HEK293 (cell line): ENCODE measurements at regions not wholly inside any gene's neighbourhood (a gene's known extent, or its start where the extent isn't known, plus 50 kb on each side); places are given as distances from the start of the nearest gene placed in this dataset.

Experiments used
- CTCF ChIA-PET: fragments of 350-600 bp; formaldehyde crosslinking; extraction: SDS; loops from one replicate; lab custom pipeline; 2021; ENCODE audit warnings: antibody characterized with exemption; lab: Yijun Ruan, JAX
- POLR2A ChIA-PET: fragments of 300-600 bp; formaldehyde crosslinking; extraction: SDS; loops from one replicate; lab custom pipeline; 2020; ENCODE audit warnings: antibody characterized with exemption, inconsistent platforms; lab: Yijun Ruan, JAX
- H3K27ac ChIP-seq: fragments of 200-500 bp; sonication (Bioruptor generic); 2 replicates; pipeline ENCODE4 v1.5.1; 2014; ENCODE audit warnings: low read depth, low read length, control low read depth, inconsistent platforms; ENCODE audit errors: extremely low read depth
- H3K36me3 ChIP-seq, 2 experiments: fragments of 200-500 bp in 1 of 2; sonication (Bioruptor generic) in 1 of 2; 1 replicate in 1 of 2; 2 replicates in 1 of 2; pipeline ENCODE4 v1.5.1; 2014 to 2017; ENCODE audit warnings: inconsistent platforms in 2 of 2, low read length in 2 of 2; ENCODE audit not compliant: control insufficient read depth in 2 of 2, insufficient read depth in 1 of 2
- H3K4me1 ChIP-seq: fragments of 200-500 bp; sonication (Bioruptor generic); 2 replicates; pipeline ENCODE4 v1.5.1; 2014; ENCODE audit warnings: mild to moderate bottlenecking, low read length, inconsistent platforms; ENCODE audit not compliant: control insufficient read depth, insufficient read depth
- H3K4me3 ChIP-seq: 2 replicates; pipeline ENCODE4 v1.5.1; 2011; ENCODE audit warnings: low read depth, mild to moderate bottlenecking, control low read depth, low read length, moderate library complexity
- H3K9me3 ChIP-seq: fragments of 200-500 bp; sonication (Bioruptor generic); 2 replicates; pipeline ENCODE4 v1.5.1; 2014; ENCODE audit warnings: low read depth, low read length, inconsistent platforms; ENCODE audit not compliant: control insufficient read depth, insufficient read depth
- BCL11B ChIP-seq: fragments of 450-650 bp; formaldehyde crosslinking; IDR thresholded peaks from 2 replicates; pipeline ENCODE4 v1.5.1; 2016; ENCODE audit warnings: low read depth, missing biosample characterization, missing genetic modification characterization
- CTCF ChIP-seq: fragments of 450-650 bp; formaldehyde crosslinking; IDR thresholded peaks from 2 replicates; pipeline ENCODE4 v1.5.1; 2016; ENCODE audit warnings: missing biosample characterization, missing genetic modification characterization
- HIC1 ChIP-seq: fragments of 450-650 bp; formaldehyde crosslinking; IDR thresholded peaks from 2 replicates; pipeline ENCODE4 v1.5.1; 2016; ENCODE audit warnings: missing biosample characterization, missing genetic modification characterization
- HOXC10 ChIP-seq: sonication (generic); formaldehyde crosslinking; IDR thresholded peaks from 2 replicates; pipeline ENCODE4 v1.8.1; 2023; ENCODE audit warnings: mild to moderate bottlenecking, missing genetic modification reagents
- INSM2 ChIP-seq: fragments of 450-650 bp; formaldehyde crosslinking; IDR thresholded peaks from 2 replicates; pipeline ENCODE4 v1.5.1; 2016; ENCODE audit warnings: missing biosample characterization, missing genetic modification characterization
- RBAK ChIP-seq: fragments of 450-650 bp; formaldehyde crosslinking; IDR thresholded peaks from 2 replicates; pipeline ENCODE4 v1.5.1; 2016; ENCODE audit warnings: missing biosample characterization, missing genetic modification characterization
- SALL2 ChIP-seq: fragments of 450-650 bp; formaldehyde crosslinking; IDR thresholded peaks from 2 replicates; pipeline ENCODE4 v1.5.0; 2017; ENCODE audit warnings: missing biosample characterization, mild to moderate bottlenecking, missing genetic modification characterization, borderline replicate concordance
- SP2 ChIP-seq: fragments of 450-650 bp; formaldehyde crosslinking; IDR thresholded peaks from 2 replicates; pipeline ENCODE4 v1.5.1; 2016; ENCODE audit warnings: missing biosample characterization, missing genetic modification characterization
- ZFP37 ChIP-seq: fragments of 450-650 bp; formaldehyde crosslinking; IDR thresholded peaks from 2 replicates; pipeline ENCODE4 v1.5.1; 2016; ENCODE audit warnings: missing biosample characterization, missing genetic modification characterization
- ZNF138 ChIP-seq: fragments of 450-650 bp; formaldehyde crosslinking; IDR thresholded peaks from 2 replicates; pipeline ENCODE4 v1.5.1; 2016; ENCODE audit warnings: missing biosample characterization, missing genetic modification characterization, borderline replicate concordance
- ZNF169 ChIP-seq: fragments of 450-650 bp; formaldehyde crosslinking; IDR thresholded peaks from 2 replicates; pipeline ENCODE4 v1.5.1; 2016; ENCODE audit warnings: missing biosample characterization, missing genetic modification characterization
- ZNF175 ChIP-seq: fragments of 450-650 bp; formaldehyde crosslinking; IDR thresholded peaks from 2 replicates; pipeline ENCODE4 v1.5.1; 2016; ENCODE audit warnings: missing biosample characterization, missing genetic modification characterization
- ZNF280D ChIP-seq: fragments of 450-650 bp; formaldehyde crosslinking; IDR thresholded peaks from 2 replicates; pipeline ENCODE4 v1.5.1; 2016; ENCODE audit warnings: missing biosample characterization, missing genetic modification characterization
- ZNF341 ChIP-seq: fragments of 450-650 bp; formaldehyde crosslinking; IDR thresholded peaks from 2 replicates; pipeline ENCODE4; 2016; ENCODE audit warnings: low read depth, missing biosample characterization, missing genetic modification characterization
- ZNF362 ChIP-seq: fragments of 450-650 bp; formaldehyde crosslinking; IDR thresholded peaks from 2 replicates; pipeline ENCODE4 v1.5.1; 2016; ENCODE audit warnings: missing biosample characterization, missing genetic modification characterization
- ZNF366 ChIP-seq: fragments of 450-650 bp; formaldehyde crosslinking; conservative IDR thresholded peaks from 2 replicates; pipeline ENCODE4 v1.5.1; 2016; ENCODE audit warnings: missing biosample characterization, missing genetic modification characterization
- ZNF394 ChIP-seq: fragments of 450-650 bp; formaldehyde crosslinking; IDR thresholded peaks from 2 replicates; pipeline ENCODE4 v1.5.1; 2016; ENCODE audit warnings: missing biosample characterization, missing genetic modification characterization, mild to moderate bottlenecking, moderate library complexity, borderline replicate concordance
- ZNF488 ChIP-seq: fragments of 450-650 bp; formaldehyde crosslinking; IDR thresholded peaks from 2 replicates; pipeline ENCODE4 v1.5.1; 2016; ENCODE audit warnings: missing biosample characterization, missing genetic modification characterization
- ZNF501 ChIP-seq: fragments of 450-650 bp; formaldehyde crosslinking; IDR thresholded peaks from 2 replicates; pipeline ENCODE4 v1.5.1; 2016; ENCODE audit warnings: missing biosample characterization, missing genetic modification characterization
- ZNF513 ChIP-seq: fragments of 450-650 bp; IDR thresholded peaks from 2 replicates; pipeline ENCODE4 v1.5.1; 2018; ENCODE audit warnings: missing biosample characterization, missing genetic modification characterization
- ZNF558 ChIP-seq: fragments of 450-650 bp; formaldehyde crosslinking; IDR thresholded peaks from 2 replicates; pipeline ENCODE4 v1.5.1; 2016; ENCODE audit warnings: missing biosample characterization, missing genetic modification characterization
- ZNF600 ChIP-seq: fragments of 450-650 bp; formaldehyde crosslinking; IDR thresholded peaks from 2 replicates; pipeline ENCODE4 v1.5.1; 2016; ENCODE audit warnings: missing biosample characterization, missing genetic modification characterization
- ZNF76 ChIP-seq: fragments of 450-650 bp; formaldehyde crosslinking; IDR thresholded peaks from 2 replicates; pipeline ENCODE4; 2016; ENCODE audit warnings: low read depth, missing biosample characterization, missing genetic modification characterization, borderline replicate concordance
- ZSCAN16 ChIP-seq: fragments of 450-650 bp; formaldehyde crosslinking; IDR thresholded peaks from 2 replicates; pipeline ENCODE4 v1.5.1; 2016; ENCODE audit warnings: missing biosample characterization, missing genetic modification characterization

- H3K9me3 ChIP-seq: no peaks in the 10 kb centered on the region
- TF ChIP-seq BCL11B (no peak), ZFP37 (no peak), ZNF394 (tag by site-specific recombination) (no peak), ZNF280D (no peak), SP2 (tag by site-specific recombination) (no peak), RBAK (tag by site-specific recombination) (no peak), ZNF488 (no peak), ZNF341 (tag by site-specific recombination) (no peak), ZNF169 (no peak), ZNF138 (tag by site-specific recombination) (no peak), ZNF600 (tag by site-specific recombination) (no peak), CTCF (tag by site-specific recombination) (no peak), HIC1 (tag by site-specific recombination) (no peak)
- no peaks in the 10 kb centered on the region for H3K36me3 ChIP-seq
- H3K4me3 ChIP-seq: no peak overlapping the region
- no peaks in the 10 kb centered on the region for H3K4me1 ChIP-seq
- ChIA-PET POLR2A (no interaction called here), CTCF (interaction anchor here (0.6 to 0.7 kb wide), 2 partner anchors 142 to 370 kb away, joined by 3 read pairs; no protein-coding TSS in a partner anchor)
- no peak overlapping the region for H3K27ac ChIP-seq
These were observed 498.9 kb downstream of the STK39 start for GRCh38 chr2:167748536-167748935.

- no peaks in the 10 kb centered on the region for H3K4me1 ChIP-seq
- POLR2A ChIA-PET: no interaction called here
- CTCF ChIA-PET: no interaction called here
- H3K4me3 ChIP-seq: no peak overlapping the region
- no peaks in the 10 kb centered on the region for H3K9me3 ChIP-seq
- no peaks in the 10 kb centered on the region for H3K36me3 ChIP-seq
- no peak overlapping the region for H3K27ac ChIP-seq
- TF ChIP-seq ZNF175: no peak
- TF ChIP-seq SALL2 (tag by site-specific recombination): no peak
- TF ChIP-seq ZNF501: no peak
- TF ChIP-seq ZNF362 (tag by site-specific recombination): no peak
- TF ChIP-seq ZNF558: no peak
- TF ChIP-seq ZSCAN16 (tag by site-specific recombination): no peak
- no peak for TF ChIP-seq ZNF366 (tag by site-specific recombination)
- no peak for TF ChIP-seq ZNF394 (tag by site-specific recombination)
- no peak for TF ChIP-seq ZNF76 (tag by site-specific recombination)
- TF ChIP-seq HOXC10 (CRISPR knock-in tag): no peak
- TF ChIP-seq INSM2: no peak
- TF ChIP-seq ZNF513 (tag by site-specific recombination): no peak
These were observed 501.7 kb downstream of the STK39 start for GRCh38 chr2:167745667-167746066.
